Omental fat pad (tissue), 3 donors: ENCODE measurements at regions not wholly inside any gene's neighbourhood (a gene's known extent, or its start where the extent isn't known, plus 50 kb on each side); places are given as distances from the start of the nearest gene placed in this dataset.

ENCODE experiments used
- ATAC-seq: fragments of 150-250 bp; one replicate; pipeline ENCODE4 v1.9.1; 2016; ENCODE audit warnings: mild to moderate bottlenecking, moderate library complexity; ENCODE audit not compliant: low FRiP score
- DNase-seq: peaks from one replicate; pipeline ENCODE4 v3.0.0-alpha.2; 2019; ENCODE audit warnings: low spot score
- CTCF ChIP-seq, 3 donors: fragments of 450-650 bp; IDR thresholded peaks; one replicate each; pipeline ENCODE4 v1.5.1; 2016 to 2017; ENCODE audit warnings: antibody characterized with exemption in 3 of 3, mild to moderate bottlenecking in 3 of 3, moderate library complexity in 2 of 3

GRCh38 chr17:70892527-70892926 is 723.2 kb downstream of the KCNJ2 start:
- ATAC-seq: no peak
- TF ChIP-seq CTCF (IDR thresholded peaks at IDR 0.05): no peak

GRCh38 chr17:70896843-70897242 is 727.5 kb downstream of the KCNJ2 start:
- ATAC-seq: no peak

More at GRCh38 chr17:70892527-70892926, 723.2 kb downstream of the KCNJ2 start:
- no peak for DNase-seq

GRCh38 chr17:70897446-70897845 is 728.1 kb downstream of the KCNJ2 start:
- no peak for TF ChIP-seq CTCF (IDR thresholded peaks at IDR 0.05)
- ATAC-seq (no peak), DNase-seq (no peak)

More at GRCh38 chr17:70896843-70897242, 727.5 kb downstream of the KCNJ2 start:
- no peak for TF ChIP-seq CTCF (IDR thresholded peaks at IDR 0.05)
- no peak for DNase-seq

- no peak for DNase-seq
- TF ChIP-seq CTCF (IDR thresholded peaks at IDR 0.05): no peak
- ATAC-seq: no peak
These were observed 732.5 kb downstream of the KCNJ2 start for GRCh38 chr17:70901870-70902269.

GRCh38 chr17:70905796-70906195 is 736.5 kb downstream of the KCNJ2 start:
- ATAC-seq (no peak), DNase-seq (no peak)
- TF ChIP-seq CTCF (IDR thresholded peaks at IDR 0.05): no peak

GRCh38 chr17:70906808-70907207 is 737.5 kb downstream of the KCNJ2 start:
- DNase-seq (no peak), ATAC-seq (no peak)
- no peak for TF ChIP-seq CTCF (IDR thresholded peaks at IDR 0.05)

GRCh38 chr17:70912716-70913485 is 743.6 kb downstream of the KCNJ2 start:
- no peak for DNase-seq
- no peak for ATAC-seq
- TF ChIP-seq CTCF (IDR thresholded peaks at IDR 0.05): no peak
